Fibroblast of skin of back (primary cell): ENCODE measurements at regions not wholly inside any gene's neighbourhood (a gene's known extent, or its start where the extent isn't known, plus 50 kb on each side); places are given as distances from the start of the nearest gene placed in this dataset.
"Not testable (repeated sequence)": the region's sequence is repeated elsewhere in the genome, so short reads cannot be mapped to it uniquely, and the experiment has no call there.

Experiments
- DNase-seq: peaks from one replicate; pipeline ENCODE4 v3.0.0-alpha.2; 2013

DNA sequence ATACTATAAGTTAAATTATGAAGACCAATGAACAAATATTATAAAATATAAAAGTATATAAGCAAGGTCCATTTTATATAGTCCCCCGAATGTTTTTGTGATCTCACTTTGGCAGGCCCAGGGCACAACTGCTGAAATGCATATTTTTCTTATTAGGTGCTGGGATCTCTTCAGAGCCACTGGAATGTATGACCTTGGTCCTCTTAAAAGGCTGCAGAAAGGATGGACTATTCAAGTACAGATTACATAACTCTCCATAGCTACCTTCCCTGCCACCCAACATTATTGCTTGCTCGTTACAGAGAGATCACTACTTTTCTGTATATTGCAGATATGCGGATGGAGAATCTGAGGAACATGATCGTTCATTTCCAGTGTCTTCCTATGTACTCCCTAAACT is 925.6 kb upstream of the CELF4 start:
- DNase-seq: no peak

DNA sequence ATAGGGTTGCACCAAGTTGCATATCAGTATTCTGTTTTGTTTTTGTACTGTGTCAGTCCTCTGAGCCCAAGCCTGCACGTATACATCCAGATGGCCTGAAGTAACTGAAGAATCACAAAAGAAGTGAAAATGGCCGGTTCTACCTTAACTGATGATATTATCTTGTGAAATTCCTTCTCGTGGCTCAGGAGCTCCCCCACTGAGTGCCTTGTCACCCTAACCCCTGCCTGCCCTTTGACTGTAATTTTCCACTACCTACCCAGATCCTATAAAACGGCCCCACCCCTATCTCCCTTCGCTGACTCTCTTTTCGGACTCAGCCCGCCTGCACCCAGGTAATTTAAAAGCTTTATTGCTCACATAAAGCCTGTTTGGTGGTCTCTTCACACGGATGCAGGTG is 924.1 kb upstream of the CELF4 start:
- not testable (repeated sequence) for DNase-seq

DNA sequence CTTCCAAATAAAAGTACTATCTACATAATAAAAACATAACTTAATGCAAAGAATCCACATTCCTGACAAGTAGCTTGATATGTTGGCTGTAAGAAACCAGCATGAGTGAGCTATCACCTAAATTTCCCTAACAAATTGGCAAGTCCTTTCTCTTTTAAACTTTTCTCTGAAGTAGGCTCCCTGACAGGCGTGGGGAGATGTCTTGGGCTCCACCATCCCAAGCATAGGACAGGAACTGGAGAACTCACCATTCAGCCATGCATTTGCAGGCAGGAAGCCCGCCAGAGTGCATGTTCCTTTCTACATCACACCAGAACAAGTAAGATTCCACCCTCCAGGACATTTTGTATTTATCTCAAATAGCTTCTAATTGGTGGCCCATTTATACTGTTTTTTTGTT is 921.9 kb upstream of the CELF4 start:
- DNase-seq: no peak

- no peak for DNase-seq
These were observed 917.7 kb upstream of the CELF4 start for GRCh38 chr18:38483326-38483725.

DNA sequence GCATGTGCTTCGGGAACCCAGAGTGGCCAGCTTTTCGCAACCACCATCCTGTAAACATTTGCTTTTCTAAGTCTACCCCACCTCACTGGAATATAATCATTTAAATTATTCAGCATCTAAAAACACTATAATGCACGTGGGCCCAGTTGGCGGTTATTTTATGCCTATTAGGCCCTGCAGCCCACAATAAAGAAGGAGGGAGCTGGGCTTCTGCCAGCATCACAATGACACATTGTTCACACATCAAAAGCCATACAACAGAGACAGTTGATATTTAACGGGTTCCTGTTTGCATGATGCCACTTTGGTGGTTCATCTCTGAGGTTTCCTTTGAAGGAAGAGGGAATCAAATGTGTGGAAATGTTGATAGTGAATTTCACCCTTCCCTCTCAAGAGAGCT is 916.0 kb upstream of the CELF4 start:
- DNase-seq: no peak

DNA sequence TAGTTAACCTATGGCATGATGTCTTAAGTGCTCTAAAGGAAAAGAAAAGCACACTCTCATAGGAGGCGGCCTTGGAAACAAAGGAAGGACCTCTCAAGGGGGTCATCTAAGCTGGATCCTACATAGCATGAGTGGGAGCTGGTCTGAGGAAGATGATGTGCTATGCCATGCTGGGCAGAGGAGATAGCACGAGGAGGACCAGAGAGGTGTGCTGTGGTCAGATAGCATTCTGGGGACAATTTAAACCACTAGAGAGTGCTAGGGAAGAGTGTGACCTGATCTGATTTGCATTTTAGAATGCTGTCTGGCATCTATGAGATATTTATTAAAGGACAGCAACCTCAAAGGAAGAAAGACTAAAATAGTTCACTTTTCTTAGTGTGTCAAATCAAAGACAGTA is 910.1 kb upstream of the CELF4 start:
- no peak for DNase-seq

DNA sequence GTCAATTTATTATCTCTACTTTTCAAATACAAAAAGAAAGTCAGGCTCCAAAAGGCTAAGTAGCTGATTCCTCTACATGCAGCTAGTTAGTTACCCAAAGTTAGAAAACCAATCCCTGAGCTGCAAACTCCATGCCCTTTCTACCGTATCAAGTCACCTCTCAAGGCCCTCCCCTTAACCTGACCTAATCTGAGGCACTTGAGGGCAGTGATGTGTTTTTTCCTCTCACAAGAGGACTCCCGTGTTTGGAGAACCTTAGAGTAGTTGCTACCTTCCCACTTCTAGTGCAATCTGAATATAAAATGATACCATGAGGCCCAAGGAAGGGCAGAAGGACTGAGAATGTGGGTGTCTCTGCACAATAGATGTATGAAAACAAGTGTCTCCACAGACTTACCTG is 907.9 kb upstream of the CELF4 start:
- no peak for DNase-seq

- DNase-seq: no peak
These were observed 904.8 kb upstream of the CELF4 start for GRCh38 chr18:38470421-38470820.

GRCh38 chr18:38466426-38466825 is 900.8 kb upstream of the CELF4 start:
- no peak for DNase-seq

GRCh38 chr18:38464024-38464423 is 898.4 kb upstream of the CELF4 start:
- DNase-seq: no peak

GRCh38 chr18:38460657-38461056 is 895.1 kb upstream of the CELF4 start:
- DNase-seq: no peak

GRCh38 chr18:38459131-38459994 is 893.8 kb upstream of the CELF4 start:
- no peak for DNase-seq

- DNase-seq: no peak
These were observed 893.1 kb upstream of the CELF4 start for GRCh38 chr18:38458698-38459097.

DNA sequence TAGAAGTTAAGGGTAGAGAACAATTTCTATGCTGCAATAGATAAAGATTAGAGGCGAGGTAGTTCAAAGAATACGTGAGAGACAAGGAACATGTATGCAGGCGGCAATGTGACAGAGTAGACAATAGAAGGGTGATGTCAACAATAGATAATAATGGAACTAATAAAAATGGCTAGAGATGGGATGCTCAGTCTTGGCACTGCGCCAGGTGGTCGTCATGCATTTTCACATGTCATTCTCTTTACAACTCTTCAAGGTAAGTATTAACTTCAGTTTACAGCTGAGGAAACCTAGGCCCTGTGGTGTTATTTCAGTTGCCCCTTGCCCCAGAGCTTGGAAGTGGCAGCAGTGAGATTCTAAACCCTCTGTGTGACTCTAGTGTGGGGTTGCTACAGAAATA is 890.7 kb upstream of the CELF4 start:
- DNase-seq: no peak

- no peak for DNase-seq
These were observed 889.3 kb upstream of the CELF4 start for GRCh38 chr18:38454764-38455469.

GRCh38 chr18:38453880-38454279 is 888.3 kb upstream of the CELF4 start:
- DNase-seq: no peak

DNA sequence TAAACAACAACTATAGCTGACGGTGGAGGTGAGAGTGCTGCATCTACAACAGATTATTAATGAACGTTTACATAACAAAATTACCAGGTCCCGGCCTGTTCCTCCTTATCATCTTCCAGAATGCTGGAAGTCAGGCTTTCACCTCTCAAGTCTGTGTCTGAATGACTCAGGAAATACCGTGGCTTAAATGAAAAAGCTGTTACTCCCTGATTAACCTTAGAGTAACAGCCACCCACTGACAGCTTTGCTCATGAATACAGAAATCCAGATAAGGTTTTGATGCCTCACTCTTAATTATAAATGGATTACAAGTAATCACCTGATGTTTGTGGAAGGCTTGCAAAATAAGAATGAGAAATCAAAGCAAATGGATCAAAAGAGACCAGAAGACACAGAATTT is 885.3 kb upstream of the CELF4 start:
- no peak for DNase-seq

- DNase-seq: no peak
These were observed 880.2 kb upstream of the CELF4 start for GRCh38 chr18:38445804-38446145.

DNA sequence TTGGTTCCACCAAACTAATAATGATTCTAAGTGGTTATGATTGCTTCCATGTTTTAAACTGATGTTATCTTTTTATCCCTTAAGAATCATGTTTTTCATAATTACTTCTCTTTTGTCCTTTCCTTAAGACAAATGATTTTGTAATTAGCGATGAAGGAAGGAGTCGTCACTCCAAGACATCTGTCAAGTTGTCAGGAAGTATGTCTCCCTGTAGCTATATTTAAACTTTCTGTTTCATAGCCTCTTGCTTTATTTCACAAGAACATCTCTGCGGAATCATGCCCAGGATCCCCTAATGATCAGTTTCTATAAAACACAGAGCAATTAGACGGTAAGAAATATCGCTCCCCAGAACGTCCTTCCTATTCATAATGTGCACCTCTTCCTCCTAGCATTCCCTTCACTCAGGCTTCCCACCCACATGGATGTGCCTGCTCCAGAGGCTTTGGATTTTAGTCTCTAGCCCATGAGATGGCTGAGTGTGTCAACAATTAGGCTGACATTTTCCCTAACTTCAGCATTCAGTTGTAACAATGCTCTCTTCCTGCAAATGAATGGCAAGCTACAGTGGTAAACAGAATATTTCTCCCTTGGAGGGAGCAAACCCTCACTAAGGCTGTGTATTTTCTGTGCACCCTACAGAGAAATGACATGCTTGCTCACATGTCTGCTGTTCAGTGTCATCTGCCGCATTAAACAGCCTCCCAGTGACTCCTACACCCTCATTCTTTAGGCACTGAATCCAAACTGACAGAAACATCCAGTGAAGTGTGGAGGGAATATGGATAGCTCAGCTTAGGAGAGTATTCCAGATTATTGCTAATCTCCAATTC is 879.6 kb upstream of the CELF4 start:
- DNase-seq: no peak

DNA sequence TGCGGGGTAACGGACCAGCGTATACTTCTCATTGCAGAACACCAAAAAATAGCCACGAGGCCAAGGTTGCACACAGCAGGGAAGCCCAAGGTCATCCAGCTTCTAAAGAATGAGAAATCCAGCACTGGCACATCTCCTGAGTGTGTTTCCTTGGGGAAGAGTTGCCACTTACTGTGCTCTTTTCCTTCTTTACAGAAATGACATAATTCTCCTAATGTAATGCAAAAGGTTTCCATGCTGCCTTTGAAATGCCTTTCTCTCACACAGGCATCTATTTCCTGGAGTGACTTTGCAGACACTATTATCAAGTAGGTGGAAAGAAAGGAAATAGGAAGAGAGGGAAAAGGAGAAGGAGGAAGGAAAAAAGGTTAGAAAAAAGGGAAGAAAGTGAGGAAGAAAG is 862.1 kb upstream of the CELF4 start:
- DNase-seq: no peak

GRCh38 chr18:38427234-38427633 is 861.6 kb upstream of the CELF4 start:
- no peak for DNase-seq

GRCh38 chr18:38421872-38422615 is 856.4 kb upstream of the CELF4 start:
- DNase-seq: no peak

DNA sequence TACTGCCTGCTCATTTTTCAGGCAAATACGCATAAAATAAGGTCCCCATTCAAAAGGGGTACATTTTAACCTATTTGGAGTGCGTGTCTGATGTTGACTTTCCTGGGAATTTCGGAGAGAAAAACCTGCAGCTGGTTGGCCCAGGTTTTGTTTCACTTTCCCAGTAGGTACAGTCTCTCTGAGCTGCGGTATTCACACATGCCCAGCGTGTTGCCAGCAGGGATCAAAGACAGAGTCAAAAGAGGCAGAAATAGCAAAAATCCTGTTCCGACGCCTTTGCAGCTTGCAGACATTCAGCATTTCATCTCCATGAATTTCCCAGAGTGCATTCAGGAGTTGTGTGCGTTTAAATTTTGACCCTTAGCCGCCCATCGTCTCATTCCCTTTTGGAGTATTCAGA is 855.4 kb upstream of the CELF4 start:
- DNase-seq: no peak
